DND-41 (cell line): ENCODE measurements at regions not wholly inside any gene's neighbourhood (a gene's known extent, or its start where the extent isn't known, plus 50 kb on each side); places are given as distances from the start of the nearest gene placed in this dataset.

Source experiments
- ATAC-seq: fragments of 200-7000 bp; cut with Tn5 transposase; 3 replicates; pipeline ENCODE4 v1.9.1; 2021; ENCODE audit warnings: low read depth; ENCODE audit not compliant: insufficient read depth
- DNase-seq: peaks from one replicate; pipeline ENCODE4 v3.0.0-alpha.2; 2020
- H2AFZ ChIP-seq: 2 replicates; pipeline ENCODE4 v1.6.0; 2012; ENCODE audit warnings: low read depth, low read length
- H3K27ac ChIP-seq: 2 replicates; pipeline ENCODE4 v1.5.1; 2012; ENCODE audit warnings: low read length, inconsistent platforms
- H3K27me3 ChIP-seq: fragments of 200-600 bp; sonication (generic); 2 replicates; pipeline ENCODE4 v1.6.0; 2012; ENCODE audit warnings: low read length, mild to moderate bottlenecking, inconsistent platforms; ENCODE audit not compliant: insufficient read depth, poor library complexity
- H3K36me3 ChIP-seq: 2 replicates; pipeline ENCODE4 v1.5.1; 2012; ENCODE audit warnings: low read length, inconsistent platforms; ENCODE audit not compliant: insufficient read depth
- H3K4me1 ChIP-seq: 2 replicates; pipeline ENCODE4 v1.5.1; 2012; ENCODE audit warnings: mild to moderate bottlenecking, low read length; ENCODE audit not compliant: insufficient read depth
- H3K4me2 ChIP-seq: 2 replicates; pipeline ENCODE4 v1.6.0; 2012; ENCODE audit warnings: mild to moderate bottlenecking, moderate library complexity, low read length, inconsistent platforms; ENCODE audit not compliant: insufficient read depth
- H3K4me3 ChIP-seq, 2 experiments: fragments of 200-600 bp in 1 of 2; shearing (Covaris generic) in 1 of 2; 2 replicates each; pipeline ENCODE4 v1.5.1; 2012 to 2016; ENCODE audit warnings: inconsistent platforms in 2 of 2, low read length in 2 of 2, mild to moderate bottlenecking in 2 of 2, low read depth in 1 of 2, moderate library complexity in 1 of 2
- H3K79me2 ChIP-seq: 2 replicates; pipeline ENCODE4 v1.6.0; 2012; ENCODE audit warnings: low read length, inconsistent platforms; ENCODE audit not compliant: insufficient read depth
- H3K9ac ChIP-seq: 2 replicates; pipeline ENCODE4 v1.6.0; 2012; ENCODE audit warnings: low read depth, mild to moderate bottlenecking, inconsistent platforms, low read length, moderate library complexity
- H3K9me3 ChIP-seq: 2 replicates; pipeline ENCODE4 v1.5.1; 2012; ENCODE audit warnings: low read length, moderate library complexity, mild to moderate bottlenecking, inconsistent platforms; ENCODE audit not compliant: insufficient read depth, severe bottlenecking
- H4K20me1 ChIP-seq: 2 replicates; pipeline ENCODE4 v1.6.0; 2012; ENCODE audit warnings: low read length; ENCODE audit not compliant: insufficient read depth
- EZH2 ChIP-seq: IDR thresholded peaks from 3 replicates; pipeline ENCODE4 v1.6.1; 2012; ENCODE audit warnings: borderline replicate concordance, low read depth, mild to moderate bottlenecking, moderate library complexity, low read length, inconsistent platforms; ENCODE audit not compliant: severe bottlenecking
- TF ChIP-seq, protein P1 (sequence below): IDR thresholded peaks from 2 replicates; pipeline ENCODE4 v1.5.1; 2012; ENCODE audit warnings: borderline replicate concordance, low read length, moderate library complexity, mild to moderate bottlenecking; ENCODE audit not compliant: poor library complexity, severe bottlenecking; ENCODE audit errors: extremely low read depth

DNA sequence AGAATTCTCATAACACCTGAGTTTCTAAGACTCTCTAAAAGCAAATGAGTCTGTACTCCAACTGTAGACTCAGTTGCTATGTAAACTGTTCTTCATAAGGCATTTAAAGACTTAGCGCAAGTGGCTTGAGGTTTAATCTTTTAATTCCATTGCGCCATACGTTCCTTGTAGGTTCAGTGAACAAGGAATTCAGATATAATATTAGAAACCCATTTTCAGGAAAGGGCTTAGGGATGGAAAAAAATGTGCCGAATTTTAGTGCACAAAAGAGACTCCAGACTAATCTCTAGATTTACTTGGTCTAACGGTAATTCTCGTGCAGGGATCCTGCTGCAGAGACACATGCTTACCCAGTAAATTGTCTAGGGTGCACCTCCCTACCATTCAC is 268.9 kb upstream of the TANK start:
- Histone ChIP-seq H3K4me2 (no peak overlapping the region), H3K4me1 (no peaks in the 10 kb centered on the region), H3K36me3 (no peaks in the 10 kb centered on the region), H2AFZ (no peak overlapping the region), H3K9ac (no peak overlapping the region), H4K20me1 (no peaks in the 10 kb centered on the region), H3K27me3 (no peaks in the 10 kb centered on the region), H3K9me3 (no peaks in the 10 kb centered on the region), H3K27ac (no peak overlapping the region), H3K79me2 (no peaks in the 10 kb centered on the region), H3K4me3 (no peak overlapping the region)
- ATAC-seq: no peak
- TF ChIP-seq, protein P1, sequence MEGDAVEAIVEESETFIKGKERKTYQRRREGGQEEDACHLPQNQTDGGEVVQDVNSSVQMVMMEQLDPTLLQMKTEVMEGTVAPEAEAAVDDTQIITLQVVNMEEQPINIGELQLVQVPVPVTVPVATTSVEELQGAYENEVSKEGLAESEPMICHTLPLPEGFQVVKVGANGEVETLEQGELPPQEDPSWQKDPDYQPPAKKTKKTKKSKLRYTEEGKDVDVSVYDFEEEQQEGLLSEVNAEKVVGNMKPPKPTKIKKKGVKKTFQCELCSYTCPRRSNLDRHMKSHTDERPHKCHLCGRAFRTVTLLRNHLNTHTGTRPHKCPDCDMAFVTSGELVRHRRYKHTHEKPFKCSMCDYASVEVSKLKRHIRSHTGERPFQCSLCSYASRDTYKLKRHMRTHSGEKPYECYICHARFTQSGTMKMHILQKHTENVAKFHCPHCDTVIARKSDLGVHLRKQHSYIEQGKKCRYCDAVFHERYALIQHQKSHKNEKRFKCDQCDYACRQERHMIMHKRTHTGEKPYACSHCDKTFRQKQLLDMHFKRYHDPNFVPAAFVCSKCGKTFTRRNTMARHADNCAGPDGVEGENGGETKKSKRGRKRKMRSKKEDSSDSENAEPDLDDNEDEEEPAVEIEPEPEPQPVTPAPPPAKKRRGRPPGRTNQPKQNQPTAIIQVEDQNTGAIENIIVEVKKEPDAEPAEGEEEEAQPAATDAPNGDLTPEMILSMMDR: no peak
- no peak for DNase-seq

DNA sequence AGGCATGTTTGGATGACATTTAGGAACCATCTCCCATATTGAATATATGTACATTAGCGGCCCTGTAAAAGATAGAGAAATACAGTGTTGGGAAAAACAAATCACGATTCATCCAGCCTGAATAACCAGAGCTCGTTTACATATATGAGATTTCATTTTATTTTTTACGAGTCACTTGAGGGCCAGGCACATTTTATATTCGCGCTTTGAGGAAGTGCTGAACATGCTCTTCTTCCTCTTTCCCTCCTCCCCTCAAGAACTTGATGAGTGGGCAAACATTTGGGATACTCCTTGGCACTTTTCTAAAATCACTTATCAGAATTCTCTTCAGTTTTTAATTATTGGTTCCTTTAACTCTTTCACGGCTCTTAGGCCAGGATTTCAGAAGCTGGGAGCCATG is 268.0 kb upstream of the TANK start:
- Histone ChIP-seq H3K79me2 (no peaks in the 10 kb centered on the region), H3K27me3 (no peaks in the 10 kb centered on the region), H3K4me1 (no peaks in the 10 kb centered on the region), H3K9ac (no peak overlapping the region), H3K9me3 (no peaks in the 10 kb centered on the region), H4K20me1 (no peaks in the 10 kb centered on the region), H3K27ac (no peak overlapping the region), H2AFZ (no peak overlapping the region), H3K4me2 (no peak overlapping the region), H3K4me3 (no peak overlapping the region), H3K36me3 (no peaks in the 10 kb centered on the region)
- DNase-seq (no peak), ATAC-seq (no peak)
- no peak for TF ChIP-seq EZH2

DNA sequence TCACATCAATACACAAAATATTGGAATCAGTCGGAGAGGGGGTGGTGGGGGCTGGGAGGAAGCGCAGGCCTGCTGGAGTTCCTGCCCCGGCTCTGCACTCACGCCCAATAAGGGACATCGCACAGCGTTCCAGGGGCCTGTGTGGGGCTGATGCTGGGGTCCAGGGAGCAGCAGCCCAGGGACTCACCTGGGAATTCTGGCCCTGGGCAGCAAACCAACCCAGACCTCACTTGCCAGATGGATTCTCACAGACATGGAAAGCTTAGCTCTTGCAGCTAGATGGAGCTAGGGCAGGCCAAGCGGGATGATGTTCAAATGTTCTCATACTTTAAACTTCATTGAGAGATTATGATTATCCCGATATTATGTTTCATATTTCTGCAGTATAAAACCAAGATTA is 266.6 kb upstream of the TANK start:
- DNase-seq (no peak), ATAC-seq (no peak)
- no peak overlapping the region for H3K4me2 ChIP-seq
- H3K9ac ChIP-seq: no peak overlapping the region
- H3K9me3 ChIP-seq: no peaks in the 10 kb centered on the region
- no peak overlapping the region for H2AFZ ChIP-seq
- no peaks in the 10 kb centered on the region for H3K4me1 ChIP-seq
- no peak for TF ChIP-seq EZH2
- TF ChIP-seq, protein P1: no peak
- no peak overlapping the region for H3K4me3 ChIP-seq
- H3K36me3 ChIP-seq: no peaks in the 10 kb centered on the region
- no peaks in the 10 kb centered on the region for H3K79me2 ChIP-seq
- no peak overlapping the region for H3K27ac ChIP-seq
- H4K20me1 ChIP-seq: no peaks in the 10 kb centered on the region
- H3K27me3 ChIP-seq: no peaks in the 10 kb centered on the region

DNA sequence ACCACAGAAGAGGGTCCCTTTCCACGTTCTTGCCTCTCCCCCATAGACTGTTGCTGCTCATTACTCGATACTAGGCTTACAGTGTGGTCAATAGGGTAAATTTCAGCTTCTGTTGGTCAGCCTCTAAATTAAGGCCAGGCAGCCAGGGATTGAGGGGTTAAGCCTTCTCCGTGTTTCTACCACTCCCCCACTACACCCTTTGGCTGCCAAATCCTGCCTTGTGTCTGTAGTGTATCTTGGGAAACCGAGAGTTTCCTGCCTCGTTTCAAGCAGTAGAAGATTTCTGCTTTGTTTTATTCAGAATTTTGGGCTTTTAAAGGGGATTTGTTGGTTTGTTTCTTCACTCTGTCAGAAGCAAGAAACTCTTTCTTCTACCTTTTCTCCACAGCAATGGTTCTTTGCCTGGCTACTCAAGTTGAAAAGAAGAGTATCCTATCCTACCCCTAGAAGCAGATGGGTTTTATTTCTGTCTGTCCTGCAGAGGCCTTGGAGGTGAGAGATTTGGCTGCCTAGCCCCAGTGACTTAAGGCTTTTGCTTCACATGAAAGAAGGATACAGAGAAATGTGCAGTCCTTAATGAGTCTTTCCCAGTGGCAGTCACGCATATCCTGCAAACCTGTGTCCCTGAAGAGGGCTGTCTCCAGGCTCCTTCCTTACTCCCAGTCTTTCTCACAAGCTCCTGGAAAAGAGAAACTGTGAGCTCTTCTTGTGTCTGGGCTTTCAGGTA is 261.5 kb upstream of the TANK start:
- H3K9me3 ChIP-seq: no peaks in the 10 kb centered on the region
- no peak overlapping the region for H2AFZ ChIP-seq
- DNase-seq (no peak), ATAC-seq (no peak)
- no peaks in the 10 kb centered on the region for H3K4me1 ChIP-seq
- H4K20me1 ChIP-seq: no peaks in the 10 kb centered on the region
- no peak overlapping the region for H3K4me3 ChIP-seq
- H3K36me3 ChIP-seq: no peaks in the 10 kb centered on the region
- no peaks in the 10 kb centered on the region for H3K27me3 ChIP-seq
- no peak overlapping the region for H3K4me2 ChIP-seq
- no peaks in the 10 kb centered on the region for H3K79me2 ChIP-seq
- TF ChIP-seq, protein P1: no peak
- no peak for TF ChIP-seq EZH2
- no peak overlapping the region for H3K27ac ChIP-seq
- H3K9ac ChIP-seq: no peak overlapping the region
